Spleen (tissue), 11 donors: ENCODE measurements at regions not wholly inside any gene's neighbourhood (a gene's known extent, or its start where the extent isn't known, plus 50 kb on each side); places are given as distances from the start of the nearest gene placed in this dataset.

ENCODE experiments used
- DNase-seq: peaks from one replicate; pipeline ENCODE4 v3.0.0-alpha.2; 2020
- H3K27ac ChIP-seq, 8 donors: fragments of 200-600 bp; sonication (generic) in 7 of 8; 1 replicate in 4 of 8; 2 replicates in 4 of 8; pipeline versions ENCODE4 v1.5.0 to v1.8.0; 2016 to 2021; ENCODE audit warnings: inconsistent platforms in 4 of 8, mild to moderate bottlenecking in 4 of 8, moderate library complexity in 1 of 8
- H3K27me3 ChIP-seq, 7 donors: fragments of 200-600 bp; sonication (generic) in 6 of 7; replicated peaks in 1 of 7; 1 replicate in 4 of 7; 2 replicates in 3 of 7; pipeline versions ENCODE4 v1.5.0 to v1.8.0; 2016 to 2021; ENCODE audit warnings: inconsistent platforms in 3 of 7, mild to moderate bottlenecking in 1 of 7
- H3K36me3 ChIP-seq, 6 donors: fragments of 200-600 bp; sonication (generic) in 5 of 6; 1 replicate in 4 of 6; 2 replicates in 2 of 6; pipeline versions ENCODE4 v1.5.0 to v1.8.0; 2016 to 2021; ENCODE audit warnings: inconsistent platforms in 2 of 6
- H3K4me1 ChIP-seq, 6 donors: fragments of 200-600 bp; sonication (generic) in 5 of 6; 1 replicate in 3 of 6; 2 replicates in 3 of 6; pipeline versions ENCODE4 v1.5.0 to v1.8.0; 2016 to 2021; ENCODE audit warnings: inconsistent platforms in 3 of 6
- H3K4me3 ChIP-seq, 8 donors: fragments of 200-600 bp; sonication (generic) in 7 of 8; 1 replicate in 4 of 8; 2 replicates in 4 of 8; pipeline versions ENCODE4 v1.5.0 to v1.8.0; 2016 to 2021; ENCODE audit warnings: inconsistent platforms in 4 of 8, mild to moderate bottlenecking in 4 of 8, moderate library complexity in 2 of 8
- H3K9me3 ChIP-seq, 8 donors: fragments of 200-600 bp; sonication (generic) in 7 of 8; 1 replicate in 4 of 8; 2 replicates in 4 of 8; pipeline versions ENCODE4 v1.5.0 to v1.8.0; 2016 to 2021; ENCODE audit warnings: inconsistent platforms in 4 of 8
- POLR2A ChIP-seq, 3 donors: fragments of 450-650 bp; IDR thresholded peaks; one replicate each; pipeline ENCODE4 v1.5.1; 2017; ENCODE audit warnings: antibody characterized with exemption in 3 of 3, mild to moderate bottlenecking in 1 of 3
- POLR2AphosphoS5 ChIP-seq, 3 donors: sonication (generic); formaldehyde crosslinking; IDR thresholded peaks; one replicate each; pipeline ENCODE4 v1.5.1; 2017; ENCODE audit warnings: antibody characterized with exemption in 3 of 3
- WGBS, 5 donors: extraction: QIAGEN DNeasy Blood & Tissue Kit in 3 of 5; methylation state at CpG; one replicate each; pipeline versions ENCODE4 v1.1.5 to v1.1.7; 2013 to 2018; 5-methylcytosine and 5-hydroxymethylcytosine counted together
- intact Hi-C: fragments of 100-400 bp; cut with DNase I; formaldehyde crosslinking; loops from one replicate; pipeline ENCODE4 v1.15.0; 2023; ENCODE audit warnings: low total_unique reads
- TF ChIP-seq, protein P1 (sequence below), 11 experiments: fragments of 200-600 bp in 7 of 11; fragments of 450-650 bp in 4 of 11; sonication (generic) in 4 of 11; IDR thresholded peaks in 8 of 11; conservative IDR thresholded peaks in 3 of 11; 1 replicate in 7 of 11; 2 replicates in 4 of 11; pipeline versions ENCODE4 v1.4.0 to v1.8.0; 2016 to 2021; ENCODE audit warnings: antibody characterized with exemption in 11 of 11, inconsistent platforms in 4 of 11, mild to moderate bottlenecking in 1 of 11
- donor health status: healthy with polysubstance abuse.
- donor health status: DM: no; HTN: no; CAD: no; lungs with moderate emphysema.
- donor health status: DM: no; HTN: no; CAD: no.
- donor health status: Bipolar disorder and iron deficiency.
- donor health status: healthy.
- donor health status: DM: no; HTN: no; CAD: no.
- donor health status: DM: yes; HTN: yes; CAD: no.

DNA sequence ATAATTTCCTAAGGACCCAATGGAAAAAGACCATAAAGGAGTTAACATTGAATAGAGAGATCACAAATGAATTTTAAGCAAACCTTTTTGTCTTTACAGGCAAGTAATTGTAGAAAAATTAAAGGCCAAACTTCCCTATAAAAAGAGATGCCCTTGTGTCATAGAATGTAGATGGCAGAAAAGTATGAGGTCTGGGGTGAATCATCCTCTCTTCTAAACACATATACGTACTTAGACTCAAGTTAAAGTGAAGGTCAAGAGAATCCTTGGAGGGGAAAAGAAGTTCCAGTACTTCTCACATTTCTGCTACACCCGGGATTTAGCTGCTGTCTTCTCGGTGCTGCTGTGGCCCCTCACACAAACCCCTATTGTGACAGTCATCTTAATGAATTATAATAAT lies 116.2 kb upstream of the ARID2 start:
- WGBS, 5 donors = 78 to 86% (median 85%) methylated on average over 3 of the region's 3 CpGs
- Histone ChIP-seq H3K4me1 (peaks cover 0 to 10% (median 0%) of the 10 kb centered on the region in 6 donors), H3K27ac (no peak overlapping the region), H3K9me3 (no peaks in the 10 kb centered on the region), H3K27me3 (peaks cover 0 to 10% (median 0%) of the 10 kb centered on the region in 7 donors), H3K4me3 (no peak overlapping the region), H3K36me3 (no peaks in the 10 kb centered on the region)
- TF ChIP-seq POLR2A (IDR thresholded peaks at IDR 0.05) (no peak), POLR2AphosphoS5 (IDR thresholded peaks at IDR 0.05) (no peak)
- TF ChIP-seq, protein P1, sequence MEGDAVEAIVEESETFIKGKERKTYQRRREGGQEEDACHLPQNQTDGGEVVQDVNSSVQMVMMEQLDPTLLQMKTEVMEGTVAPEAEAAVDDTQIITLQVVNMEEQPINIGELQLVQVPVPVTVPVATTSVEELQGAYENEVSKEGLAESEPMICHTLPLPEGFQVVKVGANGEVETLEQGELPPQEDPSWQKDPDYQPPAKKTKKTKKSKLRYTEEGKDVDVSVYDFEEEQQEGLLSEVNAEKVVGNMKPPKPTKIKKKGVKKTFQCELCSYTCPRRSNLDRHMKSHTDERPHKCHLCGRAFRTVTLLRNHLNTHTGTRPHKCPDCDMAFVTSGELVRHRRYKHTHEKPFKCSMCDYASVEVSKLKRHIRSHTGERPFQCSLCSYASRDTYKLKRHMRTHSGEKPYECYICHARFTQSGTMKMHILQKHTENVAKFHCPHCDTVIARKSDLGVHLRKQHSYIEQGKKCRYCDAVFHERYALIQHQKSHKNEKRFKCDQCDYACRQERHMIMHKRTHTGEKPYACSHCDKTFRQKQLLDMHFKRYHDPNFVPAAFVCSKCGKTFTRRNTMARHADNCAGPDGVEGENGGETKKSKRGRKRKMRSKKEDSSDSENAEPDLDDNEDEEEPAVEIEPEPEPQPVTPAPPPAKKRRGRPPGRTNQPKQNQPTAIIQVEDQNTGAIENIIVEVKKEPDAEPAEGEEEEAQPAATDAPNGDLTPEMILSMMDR (IDR thresholded peaks at IDR 0.05 in 8 of 11, conservative IDR thresholded peaks at IDR 0.05 in 3 of 11) = no peak
- intact Hi-C loops = no loop called here
- DNase-seq = no peak

DNA sequence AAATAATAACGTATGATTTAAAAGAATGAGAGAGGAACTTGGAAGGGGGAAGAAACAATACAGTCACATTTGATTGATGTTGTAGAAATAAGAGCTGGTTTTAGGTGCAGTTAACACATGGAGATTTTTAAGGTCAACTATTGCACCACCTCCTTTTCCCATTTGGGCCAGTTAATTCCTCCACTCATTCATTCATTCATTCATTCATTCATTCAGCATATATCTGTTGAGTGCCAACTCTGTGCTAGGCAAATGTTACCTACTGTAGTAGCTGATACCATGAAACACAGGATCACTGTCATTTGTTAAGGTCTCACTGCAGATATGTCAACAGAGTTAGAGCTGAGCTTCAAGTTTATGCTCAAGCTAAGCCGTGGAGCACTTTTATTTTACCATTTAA lies 115.7 kb upstream of the ARID2 start:
- no peak for DNase-seq
- H3K27ac ChIP-seq = no peak overlapping the region
- no peaks in the 10 kb centered on the region for H3K36me3 ChIP-seq
- peaks cover 0 to 10% (median 0%) of the 10 kb centered on the region in 7 donors for H3K27me3 ChIP-seq
- no peak overlapping the region for H3K4me3 ChIP-seq
- WGBS, 5 donors = 61 to 82% (median 72%) methylated on average over 2 of the region's 2 CpGs
- intact Hi-C loops = no loop called here
- TF ChIP-seq POLR2AphosphoS5 (IDR thresholded peaks at IDR 0.05) = no peak
- TF ChIP-seq, protein P1 (IDR thresholded peaks at IDR 0.05 in 8 of 11, conservative IDR thresholded peaks at IDR 0.05 in 3 of 11) = no peak
- TF ChIP-seq POLR2A (IDR thresholded peaks at IDR 0.05) = no peak
- peaks cover 0 to 10% (median 0%) of the 10 kb centered on the region in 6 donors for H3K4me1 ChIP-seq
- H3K9me3 ChIP-seq = no peaks in the 10 kb centered on the region

DNA sequence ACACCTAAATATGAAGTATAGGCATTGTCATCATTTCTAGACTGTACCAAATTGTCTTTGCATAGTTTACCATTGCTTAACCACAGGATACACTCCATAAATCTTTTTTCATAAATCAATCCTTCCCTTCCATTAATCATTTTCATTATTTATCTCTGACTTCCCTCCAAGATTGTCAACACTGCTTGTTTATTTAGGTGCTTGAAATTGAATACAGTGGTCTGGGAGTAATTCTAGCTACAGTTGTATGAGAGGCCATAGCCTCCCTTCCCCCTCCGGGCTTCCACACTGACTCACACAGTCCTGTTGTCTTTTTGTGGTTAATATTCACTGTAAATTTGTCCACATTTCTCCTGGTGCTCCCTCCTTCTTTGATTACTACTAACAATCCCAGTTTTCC lies 114.2 kb upstream of the ARID2 start:
- intact Hi-C loops = no loop called here
- TF ChIP-seq, protein P1 (IDR thresholded peaks at IDR 0.05 in 8 of 11, conservative IDR thresholded peaks at IDR 0.05 in 3 of 11) = no peak
- TF ChIP-seq POLR2AphosphoS5 (IDR thresholded peaks at IDR 0.05) (no peak), POLR2A (IDR thresholded peaks at IDR 0.05) (no peak)
- WGBS, 5 donors = 60 to 73% (median 65%) methylated on average over 1 of the region's 1 CpG
- no peaks in the 10 kb centered on the region for H3K9me3 ChIP-seq
- no peak overlapping the region for H3K4me3 ChIP-seq
- no peak for DNase-seq
- peaks cover 0 to 10% (median 0%) of the 10 kb centered on the region in 6 donors for H3K4me1 ChIP-seq
- H3K36me3 ChIP-seq = no peaks in the 10 kb centered on the region
- H3K27ac ChIP-seq = no peak overlapping the region
- H3K27me3 ChIP-seq = peaks cover 0 to 9% (median 0%) of the 10 kb centered on the region in 7 donors

DNA sequence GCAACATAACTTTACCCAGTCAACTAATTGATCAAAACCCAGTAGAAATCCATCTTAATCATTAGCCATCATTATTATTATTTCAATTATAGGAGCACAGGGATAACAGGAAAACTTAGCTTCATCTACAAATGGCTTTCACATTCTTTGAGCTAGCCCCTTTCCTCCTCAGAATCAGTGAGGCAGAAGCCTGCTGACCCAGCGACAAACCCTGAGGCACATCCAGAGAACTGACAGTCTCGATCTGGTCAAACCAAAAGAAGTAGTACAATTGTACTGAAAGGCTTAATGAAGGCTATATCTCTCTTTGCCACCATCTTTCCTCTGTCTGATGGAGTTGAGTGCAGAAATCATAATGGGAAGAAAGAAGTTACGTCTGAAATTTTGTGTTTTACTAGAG lies 109.8 kb upstream of the ARID2 start:
- DNase-seq = no peak
- Histone ChIP-seq H3K9me3 (no peaks in the 10 kb centered on the region), H3K4me1 (peaks cover 0 to 6% (median 0%) of the 10 kb centered on the region in 6 donors), H3K27me3 (no peaks in the 10 kb centered on the region), H3K36me3 (no peaks in the 10 kb centered on the region), H3K4me3 (no peak overlapping the region), H3K27ac (no peak overlapping the region)
- intact Hi-C loops = no loop called here
- WGBS, 5 donors = 88 to 97% (median 93%) methylated on average over 3 of the region's 3 CpGs
- TF ChIP-seq POLR2A (IDR thresholded peaks at IDR 0.05) (no peak), POLR2AphosphoS5 (IDR thresholded peaks at IDR 0.05) (no peak)
- TF ChIP-seq, protein P1 (IDR thresholded peaks at IDR 0.05 in 8 of 11, conservative IDR thresholded peaks at IDR 0.05 in 3 of 11) = no peak
